ENCODE measurements at regions not wholly inside any gene's neighbourhood (a gene's known extent, or its start where the extent isn't known, plus 50 kb on each side); places are given as distances from the start of the nearest gene placed in this dataset.

- TF ChIP-seq USF1 (IDR thresholded peaks at IDR 0.05; ENCODE audit: borderline replicate concordance, low read depth) (no peak), USF2 (IDR thresholded peaks at IDR 0.05; ENCODE audit: borderline replicate concordance, low read depth, low read length) (no peak), ZBTB33 (IDR thresholded peaks at IDR 0.05; ENCODE audit: borderline replicate concordance, low read depth) (no peak), GABPA (IDR thresholded peaks at IDR 0.05; ENCODE audit: low read depth) (no peak), JUND (IDR thresholded peaks at IDR 0.05) (peak; percentile 76), GATA2 (CRISPR knock-in tag; IDR thresholded peaks at IDR 0.05) (no peak), MAX (IDR thresholded peaks at IDR 0.05; ENCODE audit: low read depth) (peak; percentile 71), EZH2phosphoT487 (IDR thresholded peaks at IDR 0.05; ENCODE audit: borderline replicate concordance, low read depth) (no peak), PBX3 (IDR thresholded peaks at IDR 0.05) (peak; percentile 82), FOXJ3 (CRISPR knock-in tag; IDR thresholded peaks at IDR 0.05) (no peak), YY1 (IDR thresholded peaks at IDR 0.05; ENCODE audit: low read depth) (peak; percentile 51; the same call in 1 of the 2 replicates), POLR2AphosphoS5 (IDR thresholded peaks at IDR 0.05; ENCODE audit: low read depth, low read length) (peak; percentile 37; the same call in 1 of the 2 replicates), CHD2 (IDR thresholded peaks at IDR 0.05; ENCODE audit: low read length, partially characterized antibody) (no peak), ELF1 (IDR thresholded peaks at IDR 0.05) (no peak)
These were observed 220.9 kb upstream of the KCNK2 start (continued) for GRCh38 chr1:214861615-214862014.

- TF ChIP-seq YY1 (IDR thresholded peaks at IDR 0.05; ENCODE audit: low read depth) = peak; percentile 39; the same call in 1 of the 2 replicates
- peak; percentile 40; the same call in 1 of the 2 replicates for TF ChIP-seq NFIC (IDR thresholded peaks at IDR 0.05; ENCODE audit: borderline replicate concordance)
- peak; percentile 81 for TF ChIP-seq JUND (IDR thresholded peaks at IDR 0.05)
- no peak for TF ChIP-seq FOXJ3 (CRISPR knock-in tag; IDR thresholded peaks at IDR 0.05)
- peak in 1 of 2 experiments; percentile 69; a peak in 1 of 4 replicates for TF ChIP-seq EP300 (IDR thresholded peaks at IDR 0.05; ENCODE audit: borderline replicate concordance in 1 of 2, low read depth in 1 of 2, low read length in 1 of 2)
- peak; percentile 12; the same call in 1 of the 2 replicates for TF ChIP-seq MAX (IDR thresholded peaks at IDR 0.05; ENCODE audit: low read depth)
- TF ChIP-seq PBX3 (IDR thresholded peaks at IDR 0.05) = peak; percentile 62; the same call in 1 of the 2 replicates
- TF ChIP-seq RXRA (IDR thresholded peaks at IDR 0.05; ENCODE audit: borderline replicate concordance, low read depth) = peak; percentile 31; the same call in 1 of the 2 replicates
- peak; percentile 88 for TF ChIP-seq FOSL2 (IDR thresholded peaks at IDR 0.05; ENCODE audit: borderline replicate concordance, low read depth)
- no peak for TF ChIP-seq RCOR1 (IDR thresholded peaks at IDR 0.05; ENCODE audit: low read length)
- TF ChIP-seq TCF12 (IDR thresholded peaks at IDR 0.05) = peak; percentile 71
- H3K9me2 ChIP-seq = no peaks in the 10 kb centered on the region
- peak overlapping the region; percentile 24; the same call in 1 of the 2 replicates for H2AFZ ChIP-seq (ENCODE audit: low read depth)
- H3K27ac ChIP-seq (ENCODE audit: low read depth in 2 of 2, low read length in 1 of 2) = peak overlapping the region; percentile 84; a peak in 3 of 4 replicates
- H3F3A ChIP-seq (replicated peaks; ENCODE audit: insufficient read depth) = peaks cover 30% of the 10 kb centered on the region
- peaks cover 0 to 18% of the 10 kb centered on the region in 2 experiments; a peak in 2 of 4 replicates for H3K4me1 ChIP-seq (ENCODE audit: control insufficient read depth in 1 of 2, insufficient read depth in 2 of 2, low read depth in 1 of 2, low read length in 1 of 2)
- no peak for DNase-seq
- H3K9me3 ChIP-seq = no peaks in the 10 kb centered on the region; the same call in 1 of the 2 replicates
- POLR2A ChIA-PET = no interaction called here
- H3K9ac ChIP-seq = peak overlapping the region; percentile 30; the same call in 1 of the 2 replicates
- WGBS (ENCODE audit: low lambda C conversion rate) = 2% methylated on average over 2 of the region's 2 CpGs
- no peaks in the 10 kb centered on the region for H3K36me3 ChIP-seq (replicated peaks in 1 of 2; ENCODE audit: control insufficient read depth in 1 of 2, insufficient read depth in 2 of 2, low read length in 1 of 2)
- peak overlapping the region; percentile 59 for H3K4me2 ChIP-seq
- H3K27me3 ChIP-seq (ENCODE audit: insufficient read depth) = no peaks in the 10 kb centered on the region
- peak overlapping the region in 1 of 2 experiments; percentile 16; a peak in 1 of 4 replicates for H3K4me3 ChIP-seq (ENCODE audit: low read depth in 2 of 2, low read length in 1 of 2)
- CTCF ChIA-PET = no interaction called here
- no peaks in the 10 kb centered on the region for H4K20me1 ChIP-seq (ENCODE audit: insufficient read depth)
- H3K79me2 ChIP-seq (ENCODE audit: insufficient read depth) = no peaks in the 10 kb centered on the region
These were observed 220.1 kb upstream of the KCNK2 start for GRCh38 chr1:214862421-214862820.

All from SK-N-SH (cell line).